ENCODE measurements at regions not wholly inside any gene's neighbourhood (a gene's known extent, or its start where the extent isn't known, plus 50 kb on each side); places are given as distances from the start of the nearest gene placed in this dataset.

- TF ChIP-seq EZH2 (IDR thresholded peaks at IDR 0.05): no peak
- no peak for TF ChIP-seq POLR2AphosphoS5 (IDR thresholded peaks at IDR 0.05; ENCODE audit: borderline replicate concordance, low read depth, low read length)
Measured at GRCh38 chr9:81335879-81336421, 353.4 kb downstream of the TLE1 start.
